ENCODE measurements at regions not wholly inside any gene's neighbourhood (a gene's known extent, or its start where the extent isn't known, plus 50 kb on each side); places are given as distances from the start of the nearest gene placed in this dataset.
"Not testable (repeated sequence)": the region's sequence is repeated elsewhere in the genome, so short reads cannot be mapped to it uniquely, and the experiment has no call there.

DNA sequence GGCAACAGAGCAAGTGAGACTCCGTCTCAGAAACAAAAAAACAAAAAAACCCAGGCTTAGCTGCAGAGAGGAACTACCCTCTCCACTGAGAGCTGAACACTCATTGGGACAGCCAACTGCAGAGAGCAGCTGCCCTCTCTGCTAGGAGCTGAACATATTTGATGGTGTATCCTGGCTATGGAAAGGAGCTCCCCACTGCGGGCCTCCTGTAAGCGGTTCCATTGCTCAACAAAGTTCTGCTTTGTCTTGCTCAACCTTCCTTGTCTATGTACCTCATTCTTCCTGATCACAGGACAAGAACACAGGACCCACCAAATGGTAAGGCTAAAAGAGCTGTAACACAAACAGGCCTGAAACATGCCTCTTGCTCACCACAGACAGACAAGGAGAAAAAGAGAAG is 246.3 kb upstream of the LRRTM4 start:
- Histone ChIP-seq H3K27ac (ENCODE audit: extremely low read depth, low read depth, low read length) (no peak overlapping the region), H3K9me3 (ENCODE audit: control insufficient read depth, insufficient read depth, low read depth, low read length) (no peaks in the 10 kb centered on the region), H3K36me3 (ENCODE audit: control insufficient read depth in 2 of 2, insufficient read depth in 1 of 2, low read length in 2 of 2) (no peaks in the 10 kb centered on the region), H3K4me3 (ENCODE audit: low read depth, low read length) (no peak overlapping the region), H3K4me1 (ENCODE audit: control insufficient read depth, insufficient read depth, low read length) (no peaks in the 10 kb centered on the region)
- TF ChIP-seq GLIS1 (tag by site-specific recombination; IDR thresholded peaks at IDR 0.05) (no peak), ZFP37 (tag by site-specific recombination; IDR thresholded peaks at IDR 0.05) (no peak), RBAK (tag by site-specific recombination; IDR thresholded peaks at IDR 0.05) (no peak), ZIC2 (tag by site-specific recombination; IDR thresholded peaks at IDR 0.05) (no peak), ZNF324 (tag by site-specific recombination; IDR thresholded peaks at IDR 0.05) (no peak), PRDM1 (tag by site-specific recombination; IDR thresholded peaks at IDR 0.05) (no peak), ZNF404 (tag by site-specific recombination; IDR thresholded peaks at IDR 0.05) (no peak), ZNF777 (tag by site-specific recombination; IDR thresholded peaks at IDR 0.05; ENCODE audit: borderline replicate concordance) (no peak)
- CTCF ChIA-PET = no interaction called here
- POLR2A ChIA-PET = interaction anchor here (0.6 kb wide), 1 partner anchor 216 kb away, joined by 3 read pairs; no protein-coding TSS in a partner anchor

- POLR2A ChIA-PET = no interaction called here
- Histone ChIP-seq H3K4me1 (ENCODE audit: control insufficient read depth, insufficient read depth, low read length) (no peaks in the 10 kb centered on the region), H3K4me3 (ENCODE audit: low read depth, low read length) (no peak overlapping the region), H3K27ac (ENCODE audit: extremely low read depth, low read depth, low read length) (no peak overlapping the region), H3K9me3 (ENCODE audit: control insufficient read depth, insufficient read depth, low read depth, low read length) (no peaks in the 10 kb centered on the region), H3K36me3 (ENCODE audit: control insufficient read depth in 2 of 2, insufficient read depth in 1 of 2, low read length in 2 of 2) (no peaks in the 10 kb centered on the region)
- CTCF ChIA-PET = no interaction called here
- TF ChIP-seq ZNF585B (tag by site-specific recombination; IDR thresholded peaks at IDR 0.05) (no peak), GLIS1 (tag by site-specific recombination; IDR thresholded peaks at IDR 0.05) (0 out of 2 replicates have a peak, but pooled peaks have one; percentile 21)
Observed at GRCh38 chr2:77778917-77779316, 256.7 kb upstream of the LRRTM4 start.

GRCh38 chr2:77793500-77793899 is 271.3 kb upstream of the LRRTM4 start:
- H3K27ac ChIP-seq (ENCODE audit: extremely low read depth, low read depth, low read length); H3K4me1 ChIP-seq (ENCODE audit: control insufficient read depth, insufficient read depth, low read length); H3K4me3 ChIP-seq (ENCODE audit: low read depth, low read length); POLR2A ChIA-PET; H3K36me3 ChIP-seq (ENCODE audit: control insufficient read depth in 2 of 2, insufficient read depth in 1 of 2, low read length in 2 of 2); H3K9me3 ChIP-seq (ENCODE audit: control insufficient read depth, insufficient read depth, low read depth, low read length): not testable (repeated sequence)
- CTCF ChIA-PET = interaction anchor here (0.6 kb wide), 1 partner anchor 57 kb away, joined by 3 read pairs; no protein-coding TSS in a partner anchor

- H3K4me1 ChIP-seq (ENCODE audit: control insufficient read depth, insufficient read depth, low read length) = no peaks in the 10 kb centered on the region
- no peaks in the 10 kb centered on the region for H3K9me3 ChIP-seq (ENCODE audit: control insufficient read depth, insufficient read depth, low read depth, low read length)
- POLR2A ChIA-PET = no interaction called here
- CTCF ChIA-PET = no interaction called here
- H3K36me3 ChIP-seq (ENCODE audit: control insufficient read depth in 2 of 2, insufficient read depth in 1 of 2, low read length in 2 of 2) = no peaks in the 10 kb centered on the region
- no peak overlapping the region for H3K4me3 ChIP-seq (ENCODE audit: low read depth, low read length)
- no peak overlapping the region for H3K27ac ChIP-seq (ENCODE audit: extremely low read depth, low read depth, low read length)
- TF ChIP-seq SP2 (tag by site-specific recombination; IDR thresholded peaks at IDR 0.05) = no peak
- no peak for TF ChIP-seq ZNF274 (IDR thresholded peaks at IDR 0.05; ENCODE audit: low read length)
- no peak for TF ChIP-seq ZNF274 (tag by site-specific recombination; IDR thresholded peaks at IDR 0.05; ENCODE audit: borderline replicate concordance)
- TF ChIP-seq ZNF211 (tag by site-specific recombination; IDR thresholded peaks at IDR 0.05; ENCODE audit: low read depth) = no peak
- no peak for TF ChIP-seq KLF16 (tag by site-specific recombination; IDR thresholded peaks at IDR 0.05)
- no peak for TF ChIP-seq ZNF639 (tag by site-specific recombination; IDR thresholded peaks at IDR 0.05)
- TF ChIP-seq ZNF701 (tag by site-specific recombination; IDR thresholded peaks at IDR 0.05) = no peak
- TF ChIP-seq ZBTB48 (tag by site-specific recombination; IDR thresholded peaks at IDR 0.05) = no peak
- TF ChIP-seq ZFP69B (tag by site-specific recombination; IDR thresholded peaks at IDR 0.05) = no peak
- no peak for TF ChIP-seq GLI2 (tag by site-specific recombination; IDR thresholded peaks at IDR 0.05; ENCODE audit: borderline replicate concordance, low read depth)
- no peak for TF ChIP-seq ZNF529 (tag by site-specific recombination; IDR thresholded peaks at IDR 0.05; ENCODE audit: insufficient replicate concordance)
- no peak for TF ChIP-seq ZNF704 (tag by site-specific recombination; IDR thresholded peaks at IDR 0.05)
- TF ChIP-seq, protein P1, sequence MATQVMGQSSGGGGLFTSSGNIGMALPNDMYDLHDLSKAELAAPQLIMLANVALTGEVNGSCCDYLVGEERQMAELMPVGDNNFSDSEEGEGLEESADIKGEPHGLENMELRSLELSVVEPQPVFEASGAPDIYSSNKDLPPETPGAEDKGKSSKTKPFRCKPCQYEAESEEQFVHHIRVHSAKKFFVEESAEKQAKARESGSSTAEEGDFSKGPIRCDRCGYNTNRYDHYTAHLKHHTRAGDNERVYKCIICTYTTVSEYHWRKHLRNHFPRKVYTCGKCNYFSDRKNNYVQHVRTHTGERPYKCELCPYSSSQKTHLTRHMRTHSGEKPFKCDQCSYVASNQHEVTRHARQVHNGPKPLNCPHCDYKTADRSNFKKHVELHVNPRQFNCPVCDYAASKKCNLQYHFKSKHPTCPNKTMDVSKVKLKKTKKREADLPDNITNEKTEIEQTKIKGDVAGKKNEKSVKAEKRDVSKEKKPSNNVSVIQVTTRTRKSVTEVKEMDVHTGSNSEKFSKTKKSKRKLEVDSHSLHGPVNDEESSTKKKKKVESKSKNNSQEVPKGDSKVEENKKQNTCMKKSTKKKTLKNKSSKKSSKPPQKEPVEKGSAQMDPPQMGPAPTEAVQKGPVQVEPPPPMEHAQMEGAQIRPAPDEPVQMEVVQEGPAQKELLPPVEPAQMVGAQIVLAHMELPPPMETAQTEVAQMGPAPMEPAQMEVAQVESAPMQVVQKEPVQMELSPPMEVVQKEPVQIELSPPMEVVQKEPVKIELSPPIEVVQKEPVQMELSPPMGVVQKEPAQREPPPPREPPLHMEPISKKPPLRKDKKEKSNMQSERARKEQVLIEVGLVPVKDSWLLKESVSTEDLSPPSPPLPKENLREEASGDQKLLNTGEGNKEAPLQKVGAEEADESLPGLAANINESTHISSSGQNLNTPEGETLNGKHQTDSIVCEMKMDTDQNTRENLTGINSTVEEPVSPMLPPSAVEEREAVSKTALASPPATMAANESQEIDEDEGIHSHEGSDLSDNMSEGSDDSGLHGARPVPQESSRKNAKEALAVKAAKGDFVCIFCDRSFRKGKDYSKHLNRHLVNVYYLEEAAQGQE (tag by site-specific recombination; IDR thresholded peaks at IDR 0.05) = no peak
Observed at GRCh38 chr2:77796397-77796796, 274.2 kb upstream of the LRRTM4 start.

Data from HEK293 (cell line).